Parathyroid adenoma (tissue), 2 donors: ENCODE measurements at regions not wholly inside any gene's neighbourhood (a gene's known extent, or its start where the extent isn't known, plus 50 kb on each side); places are given as distances from the start of the nearest gene placed in this dataset.

Source experiments
- H2AFZ ChIP-seq: fragments of 300-600 bp; sonication (generic); one replicate; pipeline ENCODE4 v1.7.0; 2017; ENCODE audit warnings: antibody characterized with exemption, mild to moderate bottlenecking
- H3K27ac ChIP-seq: fragments of 300-600 bp; sonication (generic); one replicate; pipeline ENCODE4 v1.7.0; 2017
- H3K27me3 ChIP-seq: fragments of 300-600 bp; sonication (generic); one replicate; pipeline ENCODE4 v1.7.0; 2017; ENCODE audit warnings: low read length; ENCODE audit not compliant: control insufficient read depth, insufficient read depth
- H3K36me3 ChIP-seq: fragments of 300-600 bp; sonication (generic); one replicate; pipeline ENCODE4 v1.7.0; 2017; ENCODE audit warnings: low read length; ENCODE audit not compliant: control insufficient read depth, insufficient read depth
- H3K4me1 ChIP-seq: fragments of 300-600 bp; sonication (generic); one replicate; pipeline ENCODE4 v1.7.0; 2017; ENCODE audit warnings: control low read depth
- H3K4me2 ChIP-seq: fragments of 300-600 bp; sonication (generic); one replicate; pipeline ENCODE4 v1.7.0; 2017; ENCODE audit warnings: low read length
- H3K4me3 ChIP-seq: fragments of 300-600 bp; sonication (generic); one replicate; pipeline ENCODE4 v1.7.0; 2017; ENCODE audit warnings: low read depth, low read length
- H3K79me2 ChIP-seq: fragments of 300-600 bp; sonication (generic); one replicate; pipeline ENCODE4 v1.7.0; 2017; ENCODE audit warnings: control low read depth
- H3K9ac ChIP-seq: fragments of 300-600 bp; sonication (generic); one replicate; pipeline ENCODE4 v1.7.0; 2017; ENCODE audit warnings: mild to moderate bottlenecking
- H3K9me3 ChIP-seq: fragments of 300-600 bp; sonication (generic); one replicate; pipeline ENCODE4 v1.7.0; 2017; ENCODE audit warnings: low read length; ENCODE audit not compliant: control insufficient read depth
- CTCF ChIP-seq: fragments of 300-600 bp; sonication (generic); IDR thresholded peaks from one replicate; pipeline ENCODE4 v1.7.0; 2017; ENCODE audit warnings: antibody characterized with exemption, mild to moderate bottlenecking
- donor health status: primary hyperparathyroidism.

- Histone ChIP-seq H3K27me3 (no peaks in the 10 kb centered on the region), H3K4me2 (no peak overlapping the region), H2AFZ (no peak overlapping the region), H3K79me2 (no peaks in the 10 kb centered on the region), H3K9me3 (no peaks in the 10 kb centered on the region), H3K4me1 (no peaks in the 10 kb centered on the region), H3K4me3 (no peak overlapping the region), H3K36me3 (no peaks in the 10 kb centered on the region), H3K27ac (no peak overlapping the region), H3K9ac (no peak overlapping the region)
- TF ChIP-seq CTCF = no peak
Observed at GRCh38 chr22:47816863-47817210, 1054.4 kb downstream of the TBC1D22A start.

- no peaks in the 10 kb centered on the region for H3K27me3 ChIP-seq
- no peak overlapping the region for H3K4me2 ChIP-seq
- TF ChIP-seq CTCF = no peak
- H3K36me3 ChIP-seq = no peaks in the 10 kb centered on the region
- no peak overlapping the region for H3K9ac ChIP-seq
- H3K4me3 ChIP-seq = no peak overlapping the region
- H2AFZ ChIP-seq = no peak overlapping the region
- no peaks in the 10 kb centered on the region for H3K9me3 ChIP-seq
- H3K4me1 ChIP-seq = no peaks in the 10 kb centered on the region
- no peak overlapping the region for H3K27ac ChIP-seq
- H3K79me2 ChIP-seq = no peaks in the 10 kb centered on the region
Observed at GRCh38 chr22:47816121-47816862, 1053.8 kb downstream of the TBC1D22A start.

GRCh38 chr22:47814474-47814873 lies 1052.0 kb downstream of the TBC1D22A start:
- no peak for TF ChIP-seq CTCF
- Histone ChIP-seq H3K79me2 (no peaks in the 10 kb centered on the region), H3K27me3 (no peaks in the 10 kb centered on the region), H3K9ac (no peak overlapping the region), H3K4me2 (no peak overlapping the region), H2AFZ (no peak overlapping the region), H3K4me3 (no peak overlapping the region), H3K36me3 (no peaks in the 10 kb centered on the region), H3K9me3 (no peaks in the 10 kb centered on the region), H3K27ac (no peak overlapping the region), H3K4me1 (no peaks in the 10 kb centered on the region)

DNA sequence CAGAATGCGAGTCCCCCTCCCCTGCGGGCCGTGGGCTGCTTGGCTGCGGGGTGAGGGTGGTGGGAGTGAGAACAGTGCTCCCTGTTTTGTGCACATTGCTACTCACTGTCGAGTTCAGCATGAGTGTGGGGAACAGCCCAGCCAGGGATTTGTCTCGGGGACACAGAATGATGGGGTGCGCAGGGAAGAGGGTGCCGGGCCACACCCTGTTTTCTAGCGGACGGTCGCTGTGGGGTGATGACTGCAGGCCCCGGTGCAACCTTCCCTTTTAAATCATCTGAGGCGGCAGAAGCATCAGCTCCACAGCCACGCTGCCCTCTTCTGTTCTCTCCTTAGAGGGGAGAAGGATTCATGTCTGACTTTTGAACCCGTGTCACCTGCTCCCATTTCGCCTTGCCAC lies 1051.2 kb downstream of the TBC1D22A start:
- H3K27me3 ChIP-seq = no peaks in the 10 kb centered on the region
- no peak overlapping the region for H3K27ac ChIP-seq
- no peak overlapping the region for H3K9ac ChIP-seq
- H3K4me1 ChIP-seq = no peaks in the 10 kb centered on the region
- H3K36me3 ChIP-seq = no peaks in the 10 kb centered on the region
- no peak for TF ChIP-seq CTCF
- H3K9me3 ChIP-seq = no peaks in the 10 kb centered on the region
- H3K4me2 ChIP-seq = no peak overlapping the region
- H3K79me2 ChIP-seq = no peaks in the 10 kb centered on the region
- H2AFZ ChIP-seq = no peak overlapping the region
- no peak overlapping the region for H3K4me3 ChIP-seq

GRCh38 chr22:47811971-47812370 lies 1049.5 kb downstream of the TBC1D22A start:
- Histone ChIP-seq H3K9ac (no peak overlapping the region), H2AFZ (no peak overlapping the region), H3K4me3 (no peak overlapping the region), H3K79me2 (no peaks in the 10 kb centered on the region), H3K36me3 (no peaks in the 10 kb centered on the region), H3K4me1 (no peaks in the 10 kb centered on the region), H3K27me3 (no peaks in the 10 kb centered on the region), H3K27ac (no peak overlapping the region), H3K4me2 (no peak overlapping the region), H3K9me3 (no peaks in the 10 kb centered on the region)
- TF ChIP-seq CTCF = no peak
